Inferior parietal cortex (tissue), 1 donor: ENCODE measurements at regions not wholly inside any gene's neighbourhood (a gene's known extent, or its start where the extent isn't known, plus 50 kb on each side); places are given as distances from the start of the nearest gene placed in this dataset.
"Not testable (repeated sequence)": the region's sequence is repeated elsewhere in the genome, so short reads cannot be mapped to it uniquely, and the experiment has no call there.

Experiments used
- DNase-seq: peaks from one replicate; pipeline ENCODE4 v3.0.0-alpha.2; 2016; ENCODE audit errors: extremely low spot score

- DNase-seq = no peak
These were observed 1223.2 kb downstream of the OTOL1 start for GRCh38 chr3:162719684-162720341.

GRCh38 chr3:162721736-162722135 is 1225.1 kb downstream of the OTOL1 start:
- no peak for DNase-seq

GRCh38 chr3:162722337-162722736 is 1225.7 kb downstream of the OTOL1 start:
- no peak for DNase-seq

- DNase-seq = not testable (repeated sequence)
These were observed 1226.2 kb downstream of the OTOL1 start for GRCh38 chr3:162722796-162723195.

- DNase-seq = no peak
These were observed 1233.1 kb downstream of the OTOL1 start for GRCh38 chr3:162729686-162730085.

- not testable (repeated sequence) for DNase-seq
These were observed 1235.4 kb downstream of the OTOL1 start for GRCh38 chr3:162731961-162732360.

GRCh38 chr3:162738784-162739183 is 1242.2 kb downstream of the OTOL1 start:
- no peak for DNase-seq

- DNase-seq = no peak
These were observed 1244.5 kb downstream of the OTOL1 start for GRCh38 chr3:162740941-162741596.

GRCh38 chr3:162742159-162742717 is 1245.6 kb downstream of the OTOL1 start:
- no peak for DNase-seq

- DNase-seq = no peak
These were observed 1246.5 kb downstream of the OTOL1 start for GRCh38 chr3:162743091-162743490.

- no peak for DNase-seq
These were observed 1264.2 kb downstream of the OTOL1 start for GRCh38 chr3:162760789-162761188.

- no peak for DNase-seq
These were observed 1267.6 kb downstream of the OTOL1 start for GRCh38 chr3:162764051-162764807.

- DNase-seq = no peak
These were observed 1268.1 kb downstream of the OTOL1 start for GRCh38 chr3:162764808-162765071.

- no peak for DNase-seq
These were observed 1268.9 kb downstream of the OTOL1 start for GRCh38 chr3:162765524-162765923.

- DNase-seq = no peak
These were observed 1273.0 kb downstream of the OTOL1 start for GRCh38 chr3:162769564-162769963.

- DNase-seq = no peak
These were observed 1273.9 kb downstream of the OTOL1 start for GRCh38 chr3:162770551-162770950.

GRCh38 chr3:162774613-162775100 is 1278.0 kb downstream of the OTOL1 start:
- DNase-seq = no peak

- DNase-seq = no peak
These were observed 1279.5 kb downstream of the OTOL1 start for GRCh38 chr3:162776148-162776547.

GRCh38 chr3:162777118-162777517 is 1280.5 kb downstream of the OTOL1 start:
- no peak for DNase-seq

GRCh38 chr3:162780313-162780712 is 1283.7 kb downstream of the OTOL1 start:
- no peak for DNase-seq

- no peak for DNase-seq
These were observed 1303.3 kb downstream of the OTOL1 start for GRCh38 chr3:162799910-162800309.

GRCh38 chr3:162802228-162802965 is 1305.8 kb downstream of the OTOL1 start:
- no peak for DNase-seq
